ENCODE measurements at regions not wholly inside any gene's neighbourhood (a gene's known extent, or its start where the extent isn't known, plus 50 kb on each side); places are given as distances from the start of the nearest gene placed in this dataset.
A peak's percentile ranks its signal among the peaks of the same experiment; 100 is the strongest.

DNA sequence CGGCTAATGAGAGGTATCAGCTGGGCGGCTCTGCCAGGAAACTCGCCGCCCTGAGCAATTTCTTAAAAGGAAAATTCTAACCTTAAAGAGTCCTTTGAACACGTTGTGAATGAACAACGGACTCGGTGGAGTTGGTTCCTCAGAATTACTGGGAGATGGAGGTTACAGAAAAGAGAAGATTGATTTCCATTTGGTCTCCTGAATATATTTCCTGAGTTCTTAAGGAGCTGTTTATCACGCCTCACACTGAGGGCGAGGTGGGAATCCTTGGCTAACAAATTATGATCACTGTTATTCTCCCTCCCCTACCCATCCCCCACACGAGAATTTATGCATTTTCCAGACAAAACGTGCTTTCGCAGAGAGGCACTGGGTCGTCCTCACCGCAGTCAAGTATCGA, 194.5 kb upstream of the C14orf180 start:
- CTCF ChIA-PET: no interaction called here

DNA sequence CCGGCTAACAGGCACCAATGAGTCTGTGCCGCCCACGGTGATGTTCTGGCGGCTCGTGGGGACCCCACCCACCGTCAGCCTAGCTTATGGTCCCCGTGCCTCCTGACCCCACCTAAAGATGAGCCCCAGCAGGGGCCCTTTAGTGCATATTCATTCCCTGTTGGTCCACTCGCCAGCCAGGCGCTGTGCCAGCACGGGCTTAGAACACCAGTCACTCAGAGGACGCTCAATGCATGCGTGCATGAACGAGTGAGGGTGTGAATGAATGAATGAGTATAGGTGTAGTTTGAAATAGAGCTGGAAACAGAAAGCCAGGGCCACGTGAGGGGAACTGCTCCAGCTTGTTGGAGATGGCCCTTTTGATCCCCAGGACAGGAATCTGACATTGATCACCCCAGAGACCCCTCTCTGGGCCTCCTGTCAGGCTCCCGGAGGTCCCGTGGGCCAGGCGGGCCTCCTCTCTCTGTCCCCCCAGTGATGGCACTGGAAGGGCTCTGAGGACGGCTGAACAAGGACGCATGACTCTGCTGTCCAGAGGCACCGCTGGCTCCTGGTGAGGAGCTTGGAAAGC, 193.9 kb upstream of the C14orf180 start:
- H3K79me2 ChIP-seq (ENCODE audit: control insufficient read depth, insufficient read depth, low read length): no peaks in the 10 kb centered on the region
- H3K9me3 Mint-ChIP-seq (ENCODE audit: insufficient read depth): no peaks in the 10 kb centered on the region
- peaks cover 0 to 30% (median 7%) of the 10 kb centered on the region in 4 experiments for H3K27me3 ChIP-seq (replicated peaks in 1 of 4; ENCODE audit: control extremely low read depth in 1 of 4, control insufficient read depth in 3 of 4, insufficient read depth in 4 of 4, low read length in 3 of 4)
- H3K27ac Mint-ChIP-seq: no peak overlapping the region
- H3K27ac ChIP-seq (ENCODE audit: low read length in 2 of 2): no peak overlapping the region
- ChIA-PET CTCF (no interaction called here), POLR2A (no interaction called here)
- peaks cover 0 to 31% (median 6%) of the 10 kb centered on the region in 3 donors for H3K9me3 ChIP-seq (ENCODE audit: control extremely low read depth in 1 of 3, control insufficient read depth in 2 of 3, insufficient read depth in 1 of 3, low read length in 2 of 3)
- H4K20me1 ChIP-seq (ENCODE audit: control insufficient read depth, insufficient read depth, low read length, poor library complexity, severe bottlenecking): no peaks in the 10 kb centered on the region
- DNase-seq (no peak), ATAC-seq (ENCODE audit: low read depth) (no peak)
- H3K9ac ChIP-seq (ENCODE audit: low read length): no peak overlapping the region
- TF ChIP-seq, protein P1, sequence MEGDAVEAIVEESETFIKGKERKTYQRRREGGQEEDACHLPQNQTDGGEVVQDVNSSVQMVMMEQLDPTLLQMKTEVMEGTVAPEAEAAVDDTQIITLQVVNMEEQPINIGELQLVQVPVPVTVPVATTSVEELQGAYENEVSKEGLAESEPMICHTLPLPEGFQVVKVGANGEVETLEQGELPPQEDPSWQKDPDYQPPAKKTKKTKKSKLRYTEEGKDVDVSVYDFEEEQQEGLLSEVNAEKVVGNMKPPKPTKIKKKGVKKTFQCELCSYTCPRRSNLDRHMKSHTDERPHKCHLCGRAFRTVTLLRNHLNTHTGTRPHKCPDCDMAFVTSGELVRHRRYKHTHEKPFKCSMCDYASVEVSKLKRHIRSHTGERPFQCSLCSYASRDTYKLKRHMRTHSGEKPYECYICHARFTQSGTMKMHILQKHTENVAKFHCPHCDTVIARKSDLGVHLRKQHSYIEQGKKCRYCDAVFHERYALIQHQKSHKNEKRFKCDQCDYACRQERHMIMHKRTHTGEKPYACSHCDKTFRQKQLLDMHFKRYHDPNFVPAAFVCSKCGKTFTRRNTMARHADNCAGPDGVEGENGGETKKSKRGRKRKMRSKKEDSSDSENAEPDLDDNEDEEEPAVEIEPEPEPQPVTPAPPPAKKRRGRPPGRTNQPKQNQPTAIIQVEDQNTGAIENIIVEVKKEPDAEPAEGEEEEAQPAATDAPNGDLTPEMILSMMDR (IDR thresholded peaks at IDR 0.05): no peak
- TF ChIP-seq EZH2 (IDR thresholded peaks at IDR 0.05; ENCODE audit: borderline replicate concordance, insufficient read depth, low read depth, low read length, poor library complexity, severe bottlenecking): no peak
- H2AFZ ChIP-seq (ENCODE audit: insufficient read depth, low read depth, low read length, poor library complexity, severe bottlenecking): no peak overlapping the region
- peak overlapping the region; percentile 56 for H3K4me3 Mint-ChIP-seq
- intact Hi-C loops (cut with micrococcal nuclease): no loop called here
- H3K4me1 Mint-ChIP-seq: peaks cover 50% of the 10 kb centered on the region
- H3K4me1 ChIP-seq (ENCODE audit: control insufficient read depth in 2 of 2, insufficient read depth in 2 of 2, low read length in 2 of 2): peaks cover 31 to 37% of the 10 kb centered on the region in 2 donors
- no peaks in the 10 kb centered on the region for H3K36me3 ChIP-seq (replicated peaks in 1 of 2; ENCODE audit: control extremely low read depth in 1 of 2, control insufficient read depth in 1 of 2, extremely low read depth in 1 of 2, insufficient read depth in 2 of 2, low read length in 1 of 2)
- peaks cover 19% of the 10 kb centered on the region for H3K27me3 Mint-ChIP-seq
- WGBS (ENCODE audit: insufficient coverage): 91% methylated on average over 17 of the region's 20 CpGs
- H3K4me2 ChIP-seq (replicated peaks; ENCODE audit: low read depth, low read length, poor library complexity, severe bottlenecking): peak overlapping the region; percentile 53
- H3K4me3 ChIP-seq (ENCODE audit: control extremely low read depth in 1 of 5, extremely low read depth in 1 of 5, insufficient read depth in 1 of 5, low read depth in 2 of 5, low read length in 4 of 5): peak overlapping the region in 1 of 5 experiments; percentile 5

More for the DNA sequence above, 194.5 kb upstream of the C14orf180 start:
- Histone ChIP-seq H3K9ac (ENCODE audit: low read length) (no peak overlapping the region), H3K27ac (ENCODE audit: low read length in 2 of 2) (no peak overlapping the region), H2AFZ (ENCODE audit: insufficient read depth, low read depth, low read length, poor library complexity, severe bottlenecking) (no peak overlapping the region), H3K79me2 (ENCODE audit: control insufficient read depth, insufficient read depth, low read length) (no peaks in the 10 kb centered on the region), H3K4me2 (replicated peaks; ENCODE audit: low read depth, low read length, poor library complexity, severe bottlenecking) (peak overlapping the region; percentile 53), H3K4me3 (ENCODE audit: control extremely low read depth in 1 of 5, extremely low read depth in 1 of 5, insufficient read depth in 1 of 5, low read depth in 2 of 5, low read length in 4 of 5) (no peak overlapping the region), H3K4me1 (ENCODE audit: control insufficient read depth in 2 of 2, insufficient read depth in 2 of 2, low read length in 2 of 2) (peaks cover 31 to 37% of the 10 kb centered on the region in 2 donors), H3K36me3 (replicated peaks in 1 of 2; ENCODE audit: control extremely low read depth in 1 of 2, control insufficient read depth in 1 of 2, extremely low read depth in 1 of 2, insufficient read depth in 2 of 2, low read length in 1 of 2) (no peaks in the 10 kb centered on the region), H3K9me3 (ENCODE audit: control extremely low read depth in 1 of 3, control insufficient read depth in 2 of 3, insufficient read depth in 1 of 3, low read length in 2 of 3) (peaks cover 0 to 30% (median 6%) of the 10 kb centered on the region in 3 donors), H4K20me1 (ENCODE audit: control insufficient read depth, insufficient read depth, low read length, poor library complexity, severe bottlenecking) (no peaks in the 10 kb centered on the region), H3K27me3 (replicated peaks in 1 of 4; ENCODE audit: control extremely low read depth in 1 of 4, control insufficient read depth in 3 of 4, insufficient read depth in 4 of 4, low read length in 3 of 4) (peaks cover 0 to 31% (median 8%) of the 10 kb centered on the region in 4 experiments)
- POLR2A ChIA-PET: no interaction called here
- DNase-seq: no peak
- 87% methylated on average over 8 of the region's 15 CpGs for WGBS (ENCODE audit: insufficient coverage)
- no peak for ATAC-seq (ENCODE audit: low read depth)
- no peak overlapping the region for H3K27ac Mint-ChIP-seq
- H3K27me3 Mint-ChIP-seq: peaks cover 24% of the 10 kb centered on the region
- no peak for TF ChIP-seq EZH2 (IDR thresholded peaks at IDR 0.05; ENCODE audit: borderline replicate concordance, insufficient read depth, low read depth, low read length, poor library complexity, severe bottlenecking)
- TF ChIP-seq, protein P1 (IDR thresholded peaks at IDR 0.05): no peak
- H3K4me3 Mint-ChIP-seq: peak overlapping the region; percentile 7
- H3K4me1 Mint-ChIP-seq: peaks cover 46% of the 10 kb centered on the region
- H3K9me3 Mint-ChIP-seq (ENCODE audit: insufficient read depth): peaks cover 3% of the 10 kb centered on the region
- intact Hi-C loops (cut with micrococcal nuclease): no loop called here
